Activated naive CD4-positive, alpha-beta T cell treated with anti-CD3 and anti-CD28 coated beads, Interleukin-2, amount 50 U/mL, for 16 hours (primary cell): ENCODE measurements at regions not wholly inside any gene's neighbourhood (a gene's known extent, or its start where the extent isn't known, plus 50 kb on each side); places are given as distances from the start of the nearest gene placed in this dataset.
"Not testable (repeated sequence)": the region's sequence is repeated elsewhere in the genome, so short reads cannot be mapped to it uniquely, and the experiment has no call there.

ENCODE experiments used
- DNase-seq: peaks from one replicate; pipeline ENCODE4 v3.0.0-alpha.2; 2020

- not testable (repeated sequence) for DNase-seq
Observed at GRCh38 chr10:38364073-38364472, 269.9 kb downstream of the ZNF37A start.

- not testable (repeated sequence) for DNase-seq
Observed at GRCh38 chr10:38365917-38366316, 271.8 kb downstream of the ZNF37A start.

GRCh38 chr10:38383800-38384199 is 289.7 kb downstream of the ZNF37A start:
- not testable (repeated sequence) for DNase-seq

DNA sequence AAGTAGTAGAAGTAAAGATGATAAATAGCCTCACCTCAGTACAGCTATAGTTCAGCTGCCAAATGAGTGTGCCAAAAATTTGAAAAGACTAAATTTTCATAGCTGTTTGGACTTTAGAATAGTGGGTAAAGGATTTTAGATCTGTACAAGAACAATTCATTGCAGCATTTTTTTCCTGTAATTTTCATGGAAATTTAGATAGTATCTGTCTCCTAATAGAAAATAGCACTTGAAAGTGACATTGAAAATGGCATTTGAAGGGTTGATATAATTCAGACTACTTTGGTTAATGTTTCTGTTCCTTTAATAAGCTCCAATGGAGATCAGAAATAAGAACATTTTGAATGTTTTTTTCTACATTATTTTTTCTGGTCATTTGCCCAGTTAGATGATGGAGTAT is 292.7 kb downstream of the ZNF37A start:
- DNase-seq, result not testable (repeated sequence)

DNA sequence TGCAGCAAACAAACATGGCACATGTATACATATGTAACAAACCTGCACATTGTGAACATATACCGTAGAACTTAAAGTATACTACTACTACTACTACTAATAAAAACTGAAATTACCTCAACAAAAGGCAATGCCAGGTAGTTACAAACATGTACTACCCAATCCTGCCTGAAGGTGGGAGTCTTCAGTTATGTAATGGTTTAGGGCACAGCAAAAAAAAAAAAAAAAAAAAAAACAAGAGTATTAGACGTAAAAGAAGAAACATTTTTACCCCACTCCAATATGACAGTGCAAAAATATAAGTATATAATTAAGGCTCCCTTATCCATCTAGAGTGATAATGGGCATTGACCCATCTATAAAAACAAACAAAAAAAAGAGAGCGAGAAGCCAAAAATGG is 296.6 kb downstream of the ZNF37A start:
- DNase-seq, result peak; percentile 14

- not testable (repeated sequence) for DNase-seq
Observed at GRCh38 chr10:38395465-38395864, 301.3 kb downstream of the ZNF37A start.

GRCh38 chr10:38396178-38396954 is 302.2 kb downstream of the ZNF37A start:
- not testable (repeated sequence) for DNase-seq

DNA sequence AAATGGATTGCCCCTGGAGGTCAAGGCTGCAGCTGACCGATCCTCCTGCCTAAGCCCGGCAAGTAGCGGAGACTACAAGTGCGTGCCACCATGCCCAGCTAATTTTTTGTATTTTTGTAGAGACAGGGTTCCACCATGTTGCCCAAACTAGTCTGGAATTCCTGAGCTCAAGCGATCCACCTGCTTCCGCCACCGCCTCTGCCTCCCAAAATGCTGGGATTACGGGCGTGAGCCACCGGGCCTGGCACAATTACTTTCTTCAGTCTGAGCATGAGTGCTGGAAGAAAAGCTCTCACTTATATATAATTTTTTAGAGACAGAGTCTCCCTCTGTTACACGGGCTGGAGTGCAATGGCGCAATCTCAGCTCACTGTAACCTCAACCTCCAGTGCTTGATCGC is 307.4 kb downstream of the ZNF37A start:
- not testable (repeated sequence) for DNase-seq

- peak; percentile 94 for DNase-seq
Observed at GRCh38 chr10:38402442-38403346, 308.6 kb downstream of the ZNF37A start.

DNA sequence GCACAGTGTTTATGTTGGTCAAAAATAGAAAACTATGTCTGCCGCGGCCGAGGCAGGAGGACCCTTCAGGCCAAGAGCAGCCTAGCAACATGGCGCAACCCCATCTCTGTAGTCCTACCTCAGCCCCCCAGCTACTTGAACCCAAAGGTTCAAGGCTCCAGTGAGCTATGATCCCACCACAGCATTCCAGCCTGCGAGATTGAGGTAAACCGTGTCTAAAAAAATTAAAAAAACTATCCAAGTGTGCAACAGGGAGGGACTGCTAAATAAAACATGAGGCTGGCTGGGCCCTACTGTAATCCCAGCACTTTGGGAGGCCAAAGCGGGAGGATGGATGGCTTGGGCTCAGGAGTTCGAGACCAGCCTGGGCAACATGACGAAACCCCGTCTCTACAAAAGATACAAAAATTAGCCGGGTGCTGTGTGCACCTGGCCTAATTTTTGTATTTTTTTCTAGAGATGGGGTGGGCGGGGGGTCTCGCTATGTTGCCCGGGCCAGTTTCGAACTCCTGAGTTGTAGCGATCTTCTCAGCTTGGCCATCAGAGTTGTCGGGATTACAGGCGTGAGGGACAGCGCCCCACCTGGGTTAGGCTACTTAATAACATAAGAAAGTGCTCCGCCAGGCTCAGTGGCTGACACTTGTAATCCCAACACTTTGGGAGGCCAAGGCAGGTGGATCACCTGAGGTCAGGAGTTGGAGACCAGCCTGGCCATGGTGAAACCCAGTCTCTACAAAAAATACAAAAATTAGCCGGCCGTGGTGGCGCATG is 309.4 kb downstream of the ZNF37A start:
- DNase-seq, result not testable (repeated sequence)

- DNase-seq, result not testable (repeated sequence)
Observed at GRCh38 chr10:38423634-38424033, 329.5 kb downstream of the ZNF37A start.

DNA sequence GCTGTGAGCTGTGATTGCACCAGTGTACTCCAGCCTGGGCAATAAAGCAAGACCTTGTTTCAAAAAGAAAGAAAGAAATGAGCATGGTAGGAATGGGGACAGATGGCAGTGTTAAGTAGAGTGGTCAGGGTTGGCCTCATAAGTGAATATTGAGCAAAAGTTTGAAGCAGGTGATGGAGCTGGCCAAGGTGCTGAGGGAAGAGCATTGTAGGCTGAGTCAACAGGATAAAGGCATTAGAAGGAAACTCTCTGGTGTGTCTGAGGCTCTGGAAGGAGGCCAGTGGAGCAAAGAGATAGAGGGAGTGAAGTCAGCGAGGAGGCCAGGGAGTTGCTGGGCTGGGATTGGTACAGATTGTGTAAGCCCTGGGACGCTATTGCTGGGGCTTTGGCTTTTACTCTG is 336.1 kb downstream of the ZNF37A start:
- not testable (repeated sequence) for DNase-seq

DNA sequence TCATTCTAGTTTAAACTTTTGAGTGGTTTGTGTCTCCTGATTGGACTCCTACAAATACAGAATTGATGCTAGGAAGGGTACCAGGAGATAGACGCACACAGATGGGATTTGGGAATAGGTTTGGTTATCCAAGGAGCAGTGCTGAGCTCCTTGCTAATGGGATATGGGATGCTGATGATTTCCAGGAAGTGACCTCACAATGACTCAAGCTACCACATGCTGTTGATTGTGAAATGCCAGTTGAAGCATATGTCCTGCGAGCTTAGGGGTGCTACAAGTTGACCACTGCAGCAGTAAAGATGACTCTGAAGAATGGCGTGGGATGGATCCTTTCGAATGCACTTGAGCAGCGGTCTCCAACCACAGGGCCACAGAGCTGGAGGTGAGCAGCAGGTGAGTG is 343.2 kb downstream of the ZNF37A start:
- DNase-seq, result not testable (repeated sequence)

- DNase-seq, result not testable (repeated sequence)
Observed at GRCh38 chr10:38448614-38449355, 354.6 kb downstream of the ZNF37A start.

DNA sequence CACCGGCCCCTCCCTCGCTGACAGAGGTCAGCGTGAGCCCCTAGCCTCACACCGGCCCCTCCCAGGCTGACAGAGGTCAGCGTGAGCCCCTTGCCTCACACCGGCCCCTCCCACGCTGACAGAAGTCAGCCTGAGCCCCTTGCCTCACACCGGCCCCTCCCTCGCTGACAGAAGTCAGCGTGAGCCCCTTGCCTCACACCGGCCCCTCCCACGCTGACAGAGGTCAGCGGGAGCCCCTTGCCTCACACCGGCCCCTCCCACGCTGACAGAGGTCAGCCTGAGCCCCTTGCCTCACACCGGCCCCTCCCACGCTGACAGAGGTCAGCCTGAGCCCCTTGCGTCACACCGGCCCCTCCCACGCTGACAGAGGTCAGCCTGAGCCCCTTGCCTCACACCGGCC is 355.5 kb downstream of the ZNF37A start:
- DNase-seq, result not testable (repeated sequence)

DNA sequence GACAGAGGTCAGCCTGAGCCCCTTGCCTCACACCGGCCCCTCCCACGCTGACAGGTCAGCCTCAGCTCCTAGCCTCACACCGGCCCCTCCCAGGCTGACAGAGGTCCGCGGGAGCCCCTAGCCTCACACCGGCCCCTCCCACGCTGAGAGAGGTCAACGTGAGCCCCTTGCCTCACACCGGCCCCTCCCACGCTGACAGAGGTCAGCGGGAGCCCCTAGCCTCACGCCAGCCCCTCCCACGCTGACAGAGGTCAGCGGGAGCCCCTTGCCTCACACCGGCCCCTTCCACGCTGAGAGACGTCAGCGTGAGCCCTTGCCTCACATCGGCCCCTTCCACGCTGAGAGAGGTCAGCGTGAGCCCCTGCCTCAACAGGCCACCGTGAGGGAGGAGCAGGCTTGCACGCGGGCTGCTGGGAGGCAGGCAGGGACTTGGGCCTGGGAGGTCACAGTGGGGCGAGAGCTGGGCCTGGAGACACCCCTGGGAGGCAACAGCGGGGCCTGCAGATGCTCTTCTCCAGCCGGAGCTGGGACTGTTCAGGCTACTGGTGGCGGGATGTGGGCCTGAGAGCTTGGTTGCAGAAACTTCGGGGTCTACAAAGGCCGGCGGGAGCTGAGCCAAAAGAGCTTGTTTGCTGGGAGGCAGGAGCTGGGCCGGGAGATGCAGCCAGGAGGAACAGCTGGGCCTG is 356.4 kb downstream of the ZNF37A start:
- not testable (repeated sequence) for DNase-seq

- not testable (repeated sequence) for DNase-seq
Observed at GRCh38 chr10:38451306-38451967, 357.3 kb downstream of the ZNF37A start.
